ENCODE measurements at regions not wholly inside any gene's neighbourhood (a gene's known extent, or its start where the extent isn't known, plus 50 kb on each side); places are given as distances from the start of the nearest gene placed in this dataset.

DNA sequence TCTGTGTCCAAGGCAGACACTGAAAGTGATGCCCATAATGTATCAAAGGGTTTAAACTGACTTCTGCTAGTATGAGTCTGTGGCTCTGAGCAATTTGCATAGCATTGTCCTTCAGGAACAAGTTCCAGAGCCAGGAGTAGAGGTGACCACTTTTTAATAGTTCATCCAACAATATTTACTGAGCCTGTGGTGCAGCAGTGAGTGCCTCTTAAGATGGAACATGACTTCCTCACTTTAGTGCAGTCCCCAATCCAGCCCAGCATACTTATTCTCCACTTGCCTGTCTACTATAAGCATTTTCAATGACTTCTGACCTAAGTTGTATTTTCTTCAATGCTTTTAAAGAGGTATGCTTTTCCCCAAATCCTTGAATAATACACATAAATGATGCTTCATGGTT, 611.3 kb downstream of the MED13L start:
- ChIA-PET POLR2A (ENCODE audit: partially characterized antibody) (no interaction called here), CTCF (ENCODE audit: partially characterized antibody) (no interaction called here)
- no peak overlapping the region for H3K4ac ChIP-seq (replicated peaks; ENCODE audit: insufficient read length, low read depth, low read length)
- no peak overlapping the region for H2BK20ac ChIP-seq (ENCODE audit: low read length)
- H3K4me1 ChIP-seq (replicated peaks in 1 of 4; ENCODE audit: control insufficient read depth in 3 of 4, insufficient read depth in 4 of 4, low read length in 3 of 4): no peaks in the 10 kb centered on the region
- no peak overlapping the region for H3K9ac ChIP-seq (replicated peaks in 1 of 4; ENCODE audit: extremely low read depth in 1 of 4, low read depth in 3 of 4, low read length in 3 of 4)
- H4K20me1 ChIP-seq (replicated peaks in 1 of 2; ENCODE audit: control insufficient read depth in 1 of 2, insufficient read depth in 2 of 2, low read length in 2 of 2): no peaks in the 10 kb centered on the region
- H4K91ac ChIP-seq (replicated peaks; ENCODE audit: insufficient read length, low read length): no peak overlapping the region
- no peak overlapping the region for H3K56ac ChIP-seq (replicated peaks; ENCODE audit: insufficient read length, low read depth, low read length)
- no peak overlapping the region for H2AFZ ChIP-seq (ENCODE audit: low read length)
- H3K4me3 ChIP-seq (ENCODE audit: extremely low read depth in 1 of 4, insufficient read depth in 2 of 4, low read depth in 3 of 4, low read length in 4 of 4): no peak overlapping the region
- no peak overlapping the region for H4K8ac ChIP-seq (ENCODE audit: extremely low read depth, insufficient read depth, low read length)
- H3K27ac ChIP-seq (ENCODE audit: low read depth, low read length): no peak overlapping the region
- no peaks in the 10 kb centered on the region; a peak in 1 of 4 replicates for H3K9me3 ChIP-seq (ENCODE audit: insufficient read depth in 2 of 2, low read depth in 1 of 2, low read length in 1 of 2)
- no peak overlapping the region for H3K4me2 ChIP-seq (ENCODE audit: insufficient read depth in 1 of 2, low read depth in 2 of 2, low read length in 2 of 2)
- no peak overlapping the region for H2AK5ac ChIP-seq (ENCODE audit: low read depth, low read length)
- no peak for DNase-seq (ENCODE audit: low read depth in 1 of 2, low spot score in 2 of 2)
- no peak overlapping the region for H4K5ac ChIP-seq (ENCODE audit: insufficient read length, low read depth, low read length)
- no peak overlapping the region for H2BK120ac ChIP-seq (replicated peaks; ENCODE audit: low read depth, low read length)
- H3K23ac ChIP-seq (ENCODE audit: insufficient read length): no peak overlapping the region
- no peak overlapping the region for H2BK5ac ChIP-seq (ENCODE audit: low read depth, low read length)
- H2BK12ac ChIP-seq (ENCODE audit: low read depth, low read length): no peak overlapping the region
- no peaks in the 10 kb centered on the region for H3K79me1 ChIP-seq (ENCODE audit: low read depth, low read length)
- no peaks in the 10 kb centered on the region for H3K36me3 ChIP-seq (ENCODE audit: control insufficient read depth in 2 of 4, insufficient read depth in 4 of 4, low read length in 3 of 4)
- H2BK15ac ChIP-seq (ENCODE audit: low read length): no peak overlapping the region
- no peak overlapping the region for H3K18ac ChIP-seq (ENCODE audit: extremely low read depth, low read length)
- FAIRE-seq: no peak
- H3K79me2 ChIP-seq (ENCODE audit: control insufficient read depth in 1 of 2, insufficient read depth in 2 of 2, low read length in 2 of 2): no peaks in the 10 kb centered on the region
- H3K14ac ChIP-seq (ENCODE audit: insufficient read length): no peak overlapping the region
- no peaks in the 10 kb centered on the region for H3K23me2 ChIP-seq (ENCODE audit: low read depth, low read length)
- H3K27me3 ChIP-seq (replicated peaks in 1 of 4; ENCODE audit: control insufficient read depth in 3 of 4, extremely low read depth in 1 of 4, insufficient read depth in 3 of 4, low read length in 3 of 4): no peaks in the 10 kb centered on the region
- TF ChIP-seq TAF7 (optimal IDR thresholded peaks at IDR 0.05; ENCODE audit: borderline replicate concordance, low read depth, low read length) (no peak), SAP30 (IDR thresholded peaks at IDR 0.05; ENCODE audit: insufficient read depth, insufficient replicate concordance, low read length) (no peak), SIX5 (IDR thresholded peaks at IDR 0.05; ENCODE audit: low read depth, low read length) (no peak), HDAC6 (IDR thresholded peaks at IDR 0.05; ENCODE audit: low read depth, low read length) (no peak), ASH2L (IDR thresholded peaks at IDR 0.05; ENCODE audit: low read length) (no peak), NRF1 (IDR thresholded peaks at IDR 0.05; ENCODE audit: low read depth, low read length) (no peak), POLR2AphosphoS5 (IDR thresholded peaks at IDR 0.05; ENCODE audit: low read depth, low read length) (no peak), TCF12 (IDR thresholded peaks at IDR 0.05; ENCODE audit: low read depth, low read length) (no peak), GTF2F1 (IDR thresholded peaks at IDR 0.05; ENCODE audit: borderline replicate concordance, low read depth, low read length) (no peak), RXRA (IDR thresholded peaks at IDR 0.05; ENCODE audit: insufficient read depth, low read depth, low read length) (no peak), SP2 (IDR thresholded peaks at IDR 0.05; ENCODE audit: low read length) (no peak), TAF1 (IDR thresholded peaks at IDR 0.05; ENCODE audit: low read depth, low read length) (no peak), CEBPB (IDR thresholded peaks at IDR 0.05; ENCODE audit: low read depth, low read length) (no peak), RAD21 (IDR thresholded peaks at IDR 0.05 in 1 of 2, conservative IDR thresholded peaks at IDR 0.05 in 1 of 2; ENCODE audit: low read depth in 2 of 2, low read length in 2 of 2) (no peak), BACH1 (IDR thresholded peaks at IDR 0.05; ENCODE audit: low read length) (no peak), ZNF274 (IDR thresholded peaks at IDR 0.05; ENCODE audit: borderline replicate concordance, extremely low read depth, low read length) (no peak), CBX5 (IDR thresholded peaks at IDR 0.05; ENCODE audit: low read depth, low read length) (no peak), RFX5 (IDR thresholded peaks at IDR 0.05; ENCODE audit: borderline replicate concordance, low read depth, low read length) (no peak)

All from H1 (cell line).